ENCODE measurements at regions not wholly inside any gene's neighbourhood (a gene's known extent, or its start where the extent isn't known, plus 50 kb on each side); places are given as distances from the start of the nearest gene placed in this dataset.

- DNase-seq (no peak), FAIRE-seq (no peak), ATAC-seq (no peak)
- no peak for TF ChIP-seq CTCF (IDR thresholded peaks at IDR 0.05)
- H3K4me3 ChIP-seq, result no peak overlapping the region
- H3K4me1 ChIP-seq, result no peaks in the 10 kb centered on the region
- H3K27me3 ChIP-seq, result no peaks in the 10 kb centered on the region
- intact Hi-C loops (cut with DNase I), result no loop called here
- WGBS, 2 donors, result 82 to 87% methylated on average over 13 of the region's 13 CpGs
- no peaks in the 10 kb centered on the region for H3K9me3 ChIP-seq
- no peaks in the 10 kb centered on the region for H3K36me3 ChIP-seq
- no peak overlapping the region for H3K27ac ChIP-seq
Observed at GRCh38 chr2:239696559-239697207, 295.9 kb upstream of the HDAC4 start.

- DNase-seq, result no peak
- no peak for FAIRE-seq
- 83 to 88% methylated on average over 14 of the region's 14 CpGs for WGBS, 2 donors
Observed at GRCh38 chr2:239695728-239696240, 295.0 kb upstream of the HDAC4 start.

GRCh38 chr2:239695106-239695727 lies 294.4 kb upstream of the HDAC4 start:
- FAIRE-seq, result no peak
- ATAC-seq, result no peak
- Histone ChIP-seq H3K27ac (no peak overlapping the region), H3K4me1 (no peaks in the 10 kb centered on the region), H3K27me3 (no peaks in the 10 kb centered on the region), H3K36me3 (no peaks in the 10 kb centered on the region), H3K9me3 (no peaks in the 10 kb centered on the region), H3K4me3 (no peak overlapping the region)
- intact Hi-C loops (cut with DNase I), result no loop called here
- WGBS, 2 donors, result 85 to 92% methylated on average over 6 of the region's 6 CpGs
- TF ChIP-seq CTCF (IDR thresholded peaks at IDR 0.05), result no peak
- no peak for DNase-seq

More at GRCh38 chr2:239695728-239696240, 295.0 kb upstream of the HDAC4 start:
- no peak for TF ChIP-seq CTCF (IDR thresholded peaks at IDR 0.05)
- Histone ChIP-seq H3K4me1 (no peaks in the 10 kb centered on the region), H3K27ac (no peak overlapping the region), H3K27me3 (no peaks in the 10 kb centered on the region), H3K4me3 (no peak overlapping the region), H3K36me3 (no peaks in the 10 kb centered on the region), H3K9me3 (no peaks in the 10 kb centered on the region)
- intact Hi-C loops (cut with DNase I), result no loop called here
- ATAC-seq, result no peak

- Histone ChIP-seq H3K27ac (no peak overlapping the region), H3K36me3 (no peaks in the 10 kb centered on the region), H3K4me3 (no peak overlapping the region), H3K27me3 (no peaks in the 10 kb centered on the region), H3K9me3 (no peaks in the 10 kb centered on the region), H3K4me1 (no peaks in the 10 kb centered on the region)
- no peak for DNase-seq
- FAIRE-seq, result no peak
- no peak for ATAC-seq
- 62 to 72% methylated on average over 4 of the region's 4 CpGs for WGBS, 2 donors
- no peak for TF ChIP-seq CTCF (IDR thresholded peaks at IDR 0.05)
- intact Hi-C loops (cut with DNase I), result no loop called here
Observed at GRCh38 chr2:239694487-239694886, 293.7 kb upstream of the HDAC4 start.

Data from pancreas (tissue), 10 donors.